Kidney (tissue), 13 donors: ENCODE measurements at regions not wholly inside any gene's neighbourhood (a gene's known extent, or its start where the extent isn't known, plus 50 kb on each side); places are given as distances from the start of the nearest gene placed in this dataset.

Source experiments
- DNase-seq, 5 donors: peaks; one replicate each; pipeline ENCODE4 v3.0.0-alpha.2; 2013 to 2020
- FAIRE-seq: peaks from 2 replicates; lab custom pipeline; 2012; peaks lifted over from hg19 to GRCh38; lab: Jason Lieb, UNC
- H3K27ac ChIP-seq, 2 donors: one replicate each; pipeline ENCODE4 v1.7.0; 2013; ENCODE audit warnings: low read depth in 2 of 2, low read length in 2 of 2, inconsistent platforms in 1 of 2
- H3K27me3 ChIP-seq: one replicate; pipeline ENCODE4 v1.7.1; 2013; ENCODE audit warnings: low read length, inconsistent platforms; ENCODE audit not compliant: control insufficient read depth, insufficient read depth
- H3K36me3 ChIP-seq, 3 donors: one replicate each; pipeline versions ENCODE4 v1.7.0 to v1.7.1; 2013; ENCODE audit warnings: low read length in 3 of 3, control low read depth in 1 of 3, inconsistent platforms in 1 of 3; ENCODE audit not compliant: insufficient read depth in 3 of 3, control insufficient read depth in 2 of 3
- H3K4me1 ChIP-seq, 3 donors: one replicate each; pipeline versions ENCODE4 v1.7.0 to v1.7.1; 2013; ENCODE audit warnings: low read length in 3 of 3, inconsistent platforms in 1 of 3, low read depth in 1 of 3; ENCODE audit not compliant: control insufficient read depth in 2 of 3, insufficient read depth in 2 of 3
- H3K4me3 ChIP-seq, 3 donors: one replicate each; pipeline versions ENCODE4 v1.7.0 to v1.8.1; 2013; ENCODE audit warnings: low read length in 3 of 3, control low read depth in 1 of 3, inconsistent platforms in 1 of 3
- H3K9ac ChIP-seq, 3 donors: one replicate each; pipeline versions ENCODE4 v1.7.0 to v1.7.1; 2013; ENCODE audit warnings: low read length in 3 of 3, control low read depth in 1 of 3, inconsistent platforms in 1 of 3
- H3K9me3 ChIP-seq, 3 donors: one replicate each; pipeline versions ENCODE4 v1.7.0 to v1.7.1; 2013; ENCODE audit warnings: low read length in 3 of 3, control low read depth in 1 of 3, inconsistent platforms in 1 of 3; ENCODE audit not compliant: control insufficient read depth in 2 of 3, insufficient read depth in 1 of 3
- intact Hi-C: fragments of 100-400 bp; cut with DNase I; formaldehyde crosslinking; loops from one replicate; pipeline ENCODE4 v1.11.1; 2022
- TF ChIP-seq, protein P1 (sequence below): IDR thresholded peaks from 3 replicates; pipeline ENCODE4 v1.5.1; 2012; ENCODE audit warnings: mild to moderate bottlenecking, moderate library complexity, borderline replicate concordance; ENCODE audit not compliant: insufficient read depth; ENCODE audit errors: extremely low read depth
- donor health status: control.
- donor health status: control.
- donor health status: control.
- donor health status: control.
- donor health status: control.
- donor health status: DM: yes; HTN: yes; CAD: no.
- donor health status: Normal renal cell carcinoma (clear cell type).

GRCh38 chr2:5145053-5145452 is 547.1 kb upstream of the SOX11 start:
- Histone ChIP-seq H3K27me3 (no peaks in the 10 kb centered on the region), H3K4me3 (no peak overlapping the region), H3K4me1 (no peaks in the 10 kb centered on the region), H3K9ac (no peak overlapping the region), H3K36me3 (no peaks in the 10 kb centered on the region), H3K27ac (no peak overlapping the region), H3K9me3 (no peaks in the 10 kb centered on the region)
- TF ChIP-seq, protein P1, sequence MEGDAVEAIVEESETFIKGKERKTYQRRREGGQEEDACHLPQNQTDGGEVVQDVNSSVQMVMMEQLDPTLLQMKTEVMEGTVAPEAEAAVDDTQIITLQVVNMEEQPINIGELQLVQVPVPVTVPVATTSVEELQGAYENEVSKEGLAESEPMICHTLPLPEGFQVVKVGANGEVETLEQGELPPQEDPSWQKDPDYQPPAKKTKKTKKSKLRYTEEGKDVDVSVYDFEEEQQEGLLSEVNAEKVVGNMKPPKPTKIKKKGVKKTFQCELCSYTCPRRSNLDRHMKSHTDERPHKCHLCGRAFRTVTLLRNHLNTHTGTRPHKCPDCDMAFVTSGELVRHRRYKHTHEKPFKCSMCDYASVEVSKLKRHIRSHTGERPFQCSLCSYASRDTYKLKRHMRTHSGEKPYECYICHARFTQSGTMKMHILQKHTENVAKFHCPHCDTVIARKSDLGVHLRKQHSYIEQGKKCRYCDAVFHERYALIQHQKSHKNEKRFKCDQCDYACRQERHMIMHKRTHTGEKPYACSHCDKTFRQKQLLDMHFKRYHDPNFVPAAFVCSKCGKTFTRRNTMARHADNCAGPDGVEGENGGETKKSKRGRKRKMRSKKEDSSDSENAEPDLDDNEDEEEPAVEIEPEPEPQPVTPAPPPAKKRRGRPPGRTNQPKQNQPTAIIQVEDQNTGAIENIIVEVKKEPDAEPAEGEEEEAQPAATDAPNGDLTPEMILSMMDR: no peak
- no peak for DNase-seq
- FAIRE-seq: no peak
- intact Hi-C loops: no loop called here

DNA sequence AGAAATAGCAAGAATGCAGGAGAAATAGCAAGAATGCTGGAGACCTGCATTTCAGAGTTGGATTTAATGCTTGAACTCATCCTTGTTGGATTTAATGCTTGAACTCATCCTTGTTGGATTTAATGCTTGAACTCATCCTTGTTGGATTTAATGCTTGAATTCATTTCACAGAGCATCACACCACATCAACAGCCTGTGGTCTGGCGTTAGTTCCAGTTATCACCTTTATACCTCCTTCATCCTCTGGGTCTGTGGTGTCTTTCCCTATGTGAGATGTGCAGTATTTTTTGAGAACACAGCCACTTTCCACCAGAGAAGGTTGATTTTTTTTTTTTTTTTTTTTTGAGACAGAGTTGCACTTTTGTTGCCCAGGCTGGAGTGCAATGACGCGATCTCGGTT is 546.4 kb upstream of the SOX11 start:
- Histone ChIP-seq H3K27me3 (no peaks in the 10 kb centered on the region), H3K27ac (no peak overlapping the region), H3K36me3 (no peaks in the 10 kb centered on the region), H3K4me3 (no peak overlapping the region), H3K4me1 (no peaks in the 10 kb centered on the region), H3K9me3 (no peaks in the 10 kb centered on the region), H3K9ac (no peak overlapping the region)
- intact Hi-C loops: no loop called here
- DNase-seq: peak in 2 of 5 donors; percentile 2 to 13
- TF ChIP-seq, protein P1: no peak
- peak; percentile 84 for FAIRE-seq

GRCh38 chr2:5148392-5149085 is 543.6 kb upstream of the SOX11 start:
- TF ChIP-seq, protein P1: no peak
- Histone ChIP-seq H3K36me3 (no peaks in the 10 kb centered on the region), H3K9ac (no peak overlapping the region), H3K4me3 (no peak overlapping the region), H3K4me1 (no peaks in the 10 kb centered on the region), H3K27ac (no peak overlapping the region), H3K9me3 (no peaks in the 10 kb centered on the region), H3K27me3 (no peaks in the 10 kb centered on the region)
- no peak for FAIRE-seq
- DNase-seq: no peak
- intact Hi-C loops: no loop called here

GRCh38 chr2:5150871-5151270 is 541.3 kb upstream of the SOX11 start:
- FAIRE-seq (no peak), DNase-seq (no peak)
- Histone ChIP-seq H3K4me3 (no peak overlapping the region), H3K4me1 (no peaks in the 10 kb centered on the region), H3K27ac (no peak overlapping the region), H3K9ac (no peak overlapping the region), H3K36me3 (no peaks in the 10 kb centered on the region), H3K27me3 (no peaks in the 10 kb centered on the region), H3K9me3 (no peaks in the 10 kb centered on the region)
- TF ChIP-seq, protein P1: no peak
- intact Hi-C loops: no loop called here
